H9 (cell line): ENCODE measurements at regions not wholly inside any gene's neighbourhood (a gene's known extent, or its start where the extent isn't known, plus 50 kb on each side); places are given as distances from the start of the nearest gene placed in this dataset.

ENCODE experiments used
- DNase-seq: peaks from one replicate; pipeline ENCODE4 v3.0.0-alpha.2; 2017
- H2AFZ ChIP-seq: one replicate; pipeline ENCODE4 v1.6.1; 2013; ENCODE audit warnings: mild to moderate bottlenecking, low read length, control low read depth, moderate library complexity
- H2AK5ac ChIP-seq: 2 replicates; pipeline ENCODE4 v1.6.1; 2013; ENCODE audit warnings: low read length, control low read depth, mixed read lengths; ENCODE audit not compliant: insufficient read length
- H2BK120ac ChIP-seq: one replicate; pipeline ENCODE4 v1.6.1; 2013; ENCODE audit warnings: low read depth, mild to moderate bottlenecking, low read length, control low read depth, inconsistent platforms; ENCODE audit not compliant: poor library complexity, severe bottlenecking
- H2BK12ac ChIP-seq: 2 replicates; pipeline ENCODE4 v1.6.1; 2013; ENCODE audit warnings: low read length, control low read depth, mixed read lengths, low read depth; ENCODE audit not compliant: insufficient read length
- H2BK15ac ChIP-seq: 2 replicates; pipeline ENCODE4 v1.6.1; 2013; ENCODE audit warnings: low read depth, low read length, control low read depth
- H2BK20ac ChIP-seq: one replicate; pipeline ENCODE4 v1.6.1; 2013; ENCODE audit warnings: low read depth, mild to moderate bottlenecking, low read length, control low read depth, inconsistent platforms; ENCODE audit not compliant: poor library complexity, severe bottlenecking
- H2BK5ac ChIP-seq: 2 replicates; pipeline ENCODE4 v1.6.1; 2013; ENCODE audit warnings: low read length, control low read depth, mixed read lengths; ENCODE audit not compliant: insufficient read length
- H3K14ac ChIP-seq: 2 replicates; pipeline ENCODE4 v1.6.1; 2013; ENCODE audit warnings: low read length, control low read depth; ENCODE audit not compliant: insufficient read depth
- H3K18ac ChIP-seq: 2 replicates; pipeline ENCODE4 v1.6.1; 2013; ENCODE audit warnings: low read depth, mild to moderate bottlenecking, mixed read lengths, low read length, control low read depth; ENCODE audit not compliant: insufficient read length
- H3K23ac ChIP-seq: 2 replicates; pipeline ENCODE4 v1.6.1; 2013; ENCODE audit warnings: low read length, control low read depth, mixed read lengths, low read depth; ENCODE audit not compliant: insufficient read length
- H3K23me2 ChIP-seq: 2 replicates; pipeline ENCODE4 v1.6.1; 2013; ENCODE audit warnings: low read depth, mild to moderate bottlenecking, mixed read lengths, low read length, control low read depth; ENCODE audit not compliant: insufficient read length, poor library complexity, severe bottlenecking
- H3K27ac ChIP-seq: 2 replicates; pipeline ENCODE4 v1.5.1; 2013; ENCODE audit warnings: low read length, control low read depth, mixed read lengths, low read depth; ENCODE audit not compliant: insufficient read length
- H3K27me3 ChIP-seq: 2 replicates; pipeline ENCODE4 v1.6.1; 2013; ENCODE audit warnings: low read length, control low read depth, inconsistent platforms; ENCODE audit not compliant: insufficient read depth
- H3K4ac ChIP-seq: 2 replicates; pipeline ENCODE4 v1.6.1; 2013; ENCODE audit warnings: low read depth, mild to moderate bottlenecking, control low read depth, inconsistent platforms, low read length, moderate library complexity
- H3K4me1 ChIP-seq: 2 replicates; pipeline ENCODE4 v1.6.1; 2013; ENCODE audit warnings: low read length, control low read depth, inconsistent platforms; ENCODE audit not compliant: insufficient read depth
- H3K4me2 ChIP-seq: 2 replicates; pipeline ENCODE4 v1.6.1; 2013; ENCODE audit warnings: low read length, control low read depth, mixed read lengths; ENCODE audit not compliant: insufficient read length, insufficient read depth
- H3K56ac ChIP-seq: 2 replicates; pipeline ENCODE4 v1.6.1; 2013; ENCODE audit warnings: low read depth, mild to moderate bottlenecking, mixed read lengths, low read length, control low read depth; ENCODE audit not compliant: insufficient read length
- H3K79me1 ChIP-seq: 2 replicates; pipeline ENCODE4 v1.6.1; 2013; ENCODE audit warnings: low read depth, mild to moderate bottlenecking, moderate library complexity, low read length, control low read depth, inconsistent platforms; ENCODE audit not compliant: insufficient read depth, poor library complexity, severe bottlenecking
- H3K79me2 ChIP-seq: 2 replicates; pipeline ENCODE4 v1.6.1; 2013; ENCODE audit warnings: low read length, control low read depth, inconsistent platforms; ENCODE audit not compliant: insufficient read depth
- H3K9ac ChIP-seq: 2 replicates; pipeline ENCODE4 v1.6.1; 2013; ENCODE audit warnings: low read length, control low read depth, mixed read lengths; ENCODE audit not compliant: insufficient read length; ENCODE audit errors: extremely low read depth
- H3K9me3 ChIP-seq: one replicate; pipeline ENCODE4 v1.6.1; 2013; ENCODE audit warnings: low read depth, low read length, inconsistent platforms; ENCODE audit not compliant: control insufficient read depth
- H3T11ph ChIP-seq: one replicate; pipeline ENCODE4 v1.6.1; 2013; ENCODE audit warnings: mild to moderate bottlenecking, low read length, control low read depth, inconsistent platforms
- H4K20me1 ChIP-seq: one replicate; pipeline ENCODE4 v1.6.1; 2013; ENCODE audit not compliant: control insufficient read depth, insufficient read length, insufficient read depth
- H4K5ac ChIP-seq: 2 replicates; pipeline ENCODE4 v1.6.1; 2013; ENCODE audit warnings: low read depth, mild to moderate bottlenecking, mixed read lengths, low read length, control low read depth; ENCODE audit not compliant: insufficient read length
- H4K8ac ChIP-seq: replicated peaks from 2 replicates; pipeline ENCODE4 v1.6.1; 2013; ENCODE audit warnings: low read length, control low read depth, mixed read lengths, low read depth; ENCODE audit not compliant: insufficient read length
- H4K91ac ChIP-seq: 2 replicates; pipeline ENCODE4 v1.6.1; 2013; ENCODE audit warnings: low read depth, mild to moderate bottlenecking, moderate library complexity, mixed read lengths, low read length, control low read depth; ENCODE audit not compliant: insufficient read length
- H3K27ac Mint-ChIP-seq, 3 experiments: 2 replicates in 2 of 3; 3 replicates in 1 of 3; pipeline ENCODE4 v1.8.0; 2020 to 2021; ENCODE audit warnings: mixed read lengths in 3 of 3, mild to moderate bottlenecking in 1 of 3, moderate library complexity in 1 of 3
- H3K27me3 Mint-ChIP-seq: 2 replicates; pipeline ENCODE4 v1.8.0; 2021; ENCODE audit warnings: low read depth, mild to moderate bottlenecking, moderate library complexity, mixed read lengths
- H3K36me3 Mint-ChIP-seq, 3 experiments: 2 replicates in 2 of 3; 3 replicates in 1 of 3; pipeline ENCODE4 v1.8.0; 2020 to 2021; ENCODE audit warnings: low read depth in 3 of 3, mixed read lengths in 3 of 3; ENCODE audit not compliant: insufficient read depth in 1 of 3
- H3K4me1 Mint-ChIP-seq, 2 experiments: 2 replicates each; pipeline ENCODE4 v1.8.0; 2020; ENCODE audit warnings: mixed read lengths in 2 of 2
- H3K4me3 Mint-ChIP-seq, 2 experiments: 2 replicates in 1 of 2; 3 replicates in 1 of 2; pipeline ENCODE4 v1.8.0; 2020 to 2021; ENCODE audit warnings: mild to moderate bottlenecking in 2 of 2, mixed read lengths in 2 of 2, moderate library complexity in 1 of 2
- H3K9me3 Mint-ChIP-seq, 2 experiments: 2 replicates in 1 of 2; 3 replicates in 1 of 2; pipeline ENCODE4 v1.8.0; 2020; ENCODE audit warnings: mild to moderate bottlenecking in 2 of 2, mixed read lengths in 2 of 2, moderate library complexity in 1 of 2
- CTCF ChIP-seq: fragments of 200-600 bp; sonication (generic); conservative IDR thresholded peaks from 3 replicates; pipeline ENCODE4 v1.8.0; 2021; ENCODE audit warnings: antibody characterized with exemption, mild to moderate bottlenecking
- WGBS: extraction: QIAGEN DNeasy Blood & Tissue Kit; methylation state at CpG from one replicate; pipeline ENCODE4 v1.1.7; 2013; ENCODE audit warnings: missing lambda C conversion rate, low lambda C conversion rate, mixed read lengths; ENCODE audit not compliant: insufficient read length; ENCODE audit errors: extremely low coverage; 5-methylcytosine and 5-hydroxymethylcytosine counted together

- Histone ChIP-seq H3K79me2 (no peaks in the 10 kb centered on the region), H3K27me3 (no peaks in the 10 kb centered on the region), H3K4me1 (no peaks in the 10 kb centered on the region), H3K23me2 (no peaks in the 10 kb centered on the region), H4K5ac (no peak overlapping the region), H4K20me1 (no peaks in the 10 kb centered on the region), H3K4me2 (no peak overlapping the region), H2AFZ (no peak overlapping the region), H2BK120ac (no peak overlapping the region), H4K8ac (no peak overlapping the region), H3K27ac (no peak overlapping the region), H3K9ac (no peak overlapping the region), H3K79me1 (no peaks in the 10 kb centered on the region), H2BK12ac (no peak overlapping the region), H2BK20ac (no peak overlapping the region), H3T11ph (no peak overlapping the region), H2BK5ac (no peak overlapping the region), H2AK5ac (no peak overlapping the region), H3K18ac (no peak overlapping the region), H3K23ac (no peak overlapping the region), H3K14ac (no peak overlapping the region), H3K9me3 (no peaks in the 10 kb centered on the region), H3K56ac (no peak overlapping the region), H4K91ac (no peak overlapping the region), H2BK15ac (no peak overlapping the region), H3K4ac (no peak overlapping the region)
- no peak overlapping the region for H3K4me3 Mint-ChIP-seq
- WGBS: no CpG with 5 or more reads among the region's 3 CpGs
- H3K27ac Mint-ChIP-seq: no peak overlapping the region
- H3K36me3 Mint-ChIP-seq: peaks cover 0 to 1% (median 0%) of the 10 kb centered on the region in 3 experiments; a peak in 2 of 7 replicates
- H3K4me1 Mint-ChIP-seq: no peaks in the 10 kb centered on the region
- DNase-seq: no peak
- peaks cover 0 to under 1% of the 10 kb centered on the region in 2 experiments; a peak in 1 of 5 replicates for H3K9me3 Mint-ChIP-seq
- no peaks in the 10 kb centered on the region for H3K27me3 Mint-ChIP-seq
- TF ChIP-seq CTCF: no peak
Observed at GRCh38 chr2:198468136-198468535, 663.7 kb downstream of the PLCL1 start.
